ENCODE measurements at regions not wholly inside any gene's neighbourhood (a gene's known extent, or its start where the extent isn't known, plus 50 kb on each side); places are given as distances from the start of the nearest gene placed in this dataset.
"Not testable (repeated sequence)": the region's sequence is repeated elsewhere in the genome, so short reads cannot be mapped to it uniquely, and the experiment has no call there.

- Histone ChIP-seq H3K4me3 (ENCODE audit: low read depth, low read length) (no peak overlapping the region), H3K36me3 (no peaks in the 10 kb centered on the region), H3K9me3 (ENCODE audit: severe bottlenecking) (no peaks in the 10 kb centered on the region), H3K27me3 (ENCODE audit: insufficient read depth, low read depth, severe bottlenecking) (no peaks in the 10 kb centered on the region), H3K27ac (no peak overlapping the region)
- no peak for TF ChIP-seq CTCF (IDR thresholded peaks at IDR 0.05; ENCODE audit: low read depth, low read length)
- no peak for DNase-seq
Observed at GRCh38 chr5:17046320-17046719, 110.2 kb upstream of the MYO10 start.

GRCh38 chr5:17050236-17050635, 114.1 kb upstream of the MYO10 start:
- no peak overlapping the region for H3K4me3 ChIP-seq (ENCODE audit: low read depth, low read length)
- H3K27ac ChIP-seq: no peak overlapping the region
- no peaks in the 10 kb centered on the region for H3K9me3 ChIP-seq (ENCODE audit: severe bottlenecking)
- H3K27me3 ChIP-seq (ENCODE audit: insufficient read depth, low read depth, severe bottlenecking): no peaks in the 10 kb centered on the region
- H3K36me3 ChIP-seq: no peaks in the 10 kb centered on the region
- no peak for TF ChIP-seq CTCF (IDR thresholded peaks at IDR 0.05; ENCODE audit: low read depth, low read length)
- DNase-seq: no peak

GRCh38 chr5:17054911-17055310, 118.8 kb upstream of the MYO10 start:
- no peaks in the 10 kb centered on the region for H3K36me3 ChIP-seq
- no peak overlapping the region for H3K4me3 ChIP-seq (ENCODE audit: low read depth, low read length)
- no peaks in the 10 kb centered on the region for H3K9me3 ChIP-seq (ENCODE audit: severe bottlenecking)
- H3K27me3 ChIP-seq (ENCODE audit: insufficient read depth, low read depth, severe bottlenecking): no peaks in the 10 kb centered on the region
- no peak for TF ChIP-seq CTCF (IDR thresholded peaks at IDR 0.05; ENCODE audit: low read depth, low read length)
- H3K27ac ChIP-seq: no peak overlapping the region
- no peak for DNase-seq

- H3K27me3 ChIP-seq (ENCODE audit: insufficient read depth, low read depth, severe bottlenecking): no peaks in the 10 kb centered on the region
- H3K36me3 ChIP-seq: no peaks in the 10 kb centered on the region
- H3K27ac ChIP-seq: no peak overlapping the region
- TF ChIP-seq CTCF (IDR thresholded peaks at IDR 0.05; ENCODE audit: low read depth, low read length): no peak
- H3K9me3 ChIP-seq (ENCODE audit: severe bottlenecking): no peaks in the 10 kb centered on the region
- DNase-seq: no peak
- H3K4me3 ChIP-seq (ENCODE audit: low read depth, low read length): no peak overlapping the region
Observed at GRCh38 chr5:17056141-17056631, 120.1 kb upstream of the MYO10 start.

GRCh38 chr5:17058438-17058837, 122.3 kb upstream of the MYO10 start:
- Histone ChIP-seq H3K27ac (no peak overlapping the region), H3K4me3 (ENCODE audit: low read depth, low read length) (no peak overlapping the region), H3K27me3 (ENCODE audit: insufficient read depth, low read depth, severe bottlenecking) (no peaks in the 10 kb centered on the region), H3K36me3 (no peaks in the 10 kb centered on the region), H3K9me3 (ENCODE audit: severe bottlenecking) (no peaks in the 10 kb centered on the region)
- TF ChIP-seq CTCF (IDR thresholded peaks at IDR 0.05; ENCODE audit: low read depth, low read length): no peak
- DNase-seq: no peak

GRCh38 chr5:17061973-17062470, 125.9 kb upstream of the MYO10 start:
- Histone ChIP-seq H3K27ac (no peak overlapping the region), H3K9me3 (ENCODE audit: severe bottlenecking) (no peaks in the 10 kb centered on the region), H3K36me3 (no peaks in the 10 kb centered on the region), H3K4me3 (ENCODE audit: low read depth, low read length) (no peak overlapping the region), H3K27me3 (ENCODE audit: insufficient read depth, low read depth, severe bottlenecking) (no peaks in the 10 kb centered on the region)
- no peak for DNase-seq
- no peak for TF ChIP-seq CTCF (IDR thresholded peaks at IDR 0.05; ENCODE audit: low read depth, low read length)

- not testable (repeated sequence) for H3K36me3 ChIP-seq
Observed at GRCh38 chr5:17062741-17063140, 126.7 kb upstream of the MYO10 start.

More at GRCh38 chr5:17062741-17063140, 126.7 kb upstream of the MYO10 start:
- H3K27ac ChIP-seq; H3K27me3 ChIP-seq (ENCODE audit: insufficient read depth, low read depth, severe bottlenecking); H3K9me3 ChIP-seq (ENCODE audit: severe bottlenecking); DNase-seq; H3K4me3 ChIP-seq (ENCODE audit: low read depth, low read length): not testable (repeated sequence)

Data from WERI-Rb-1 (cell line).